Mesothelial cell of epicardium (in vitro differentiated cells): ENCODE measurements at regions not wholly inside any gene's neighbourhood (a gene's known extent, or its start where the extent isn't known, plus 50 kb on each side); places are given as distances from the start of the nearest gene placed in this dataset.

ENCODE experiments used
- DNase-seq, 2 experiments: peaks; one replicate each; pipeline ENCODE4 v3.0.0; 2021; ENCODE audit warnings: low spot score in 2 of 2; ENCODE audit not compliant: unreplicated experiment in 2 of 2
- H3K27ac Mint-ChIP-seq: 2 replicates; pipeline ENCODE4 v1.8.0; 2021; ENCODE audit warnings: mixed read lengths
- H3K27me3 Mint-ChIP-seq: 2 replicates; pipeline ENCODE4 v1.8.0; 2021; ENCODE audit warnings: low read depth, mixed read lengths
- H3K36me3 Mint-ChIP-seq: 2 replicates; pipeline ENCODE4 v1.8.0; 2021; ENCODE audit warnings: mixed read lengths
- H3K4me1 Mint-ChIP-seq: 2 replicates; pipeline ENCODE4 v1.8.0; 2021; ENCODE audit warnings: mixed read lengths
- H3K4me3 Mint-ChIP-seq: 2 replicates; pipeline ENCODE4 v1.8.0; 2021; ENCODE audit warnings: mild to moderate bottlenecking, moderate library complexity, mixed read lengths
- H3K9me3 Mint-ChIP-seq: 2 replicates; pipeline ENCODE4 v1.8.0; 2021; ENCODE audit warnings: mixed read lengths
- TF ChIP-seq, protein P1 (sequence below): fragments of 200-600 bp; sonication (generic); IDR thresholded peaks from one replicate; pipeline ENCODE4 v1.5.0; 2021; ENCODE audit warnings: antibody characterized with exemption; ENCODE audit not compliant: unreplicated experiment

DNA sequence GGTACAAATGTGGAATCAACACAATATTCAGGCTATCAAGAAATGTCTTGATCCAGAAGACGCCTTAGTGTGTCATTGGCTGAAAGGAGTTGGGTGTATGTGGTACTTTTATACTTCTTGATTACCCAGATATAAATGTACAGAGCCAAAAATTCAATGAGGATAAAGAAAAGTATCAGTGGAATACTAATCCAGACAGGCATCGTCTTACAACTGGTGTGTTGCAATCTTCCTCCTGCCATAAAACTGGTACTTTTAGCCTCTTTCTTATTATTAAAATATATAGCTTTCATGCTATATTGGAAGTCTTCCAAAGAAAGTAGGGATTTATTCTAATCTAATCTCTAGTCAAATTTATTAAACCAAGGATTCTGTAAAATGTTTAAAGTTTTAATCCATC, 388.6 kb upstream of the MIR17HG start:
- no peak overlapping the region for H3K4me3 Mint-ChIP-seq
- peaks cover 14% of the 10 kb centered on the region for H3K4me1 Mint-ChIP-seq
- H3K9me3 Mint-ChIP-seq: no peaks in the 10 kb centered on the region
- H3K36me3 Mint-ChIP-seq: no peaks in the 10 kb centered on the region
- TF ChIP-seq, protein P1, sequence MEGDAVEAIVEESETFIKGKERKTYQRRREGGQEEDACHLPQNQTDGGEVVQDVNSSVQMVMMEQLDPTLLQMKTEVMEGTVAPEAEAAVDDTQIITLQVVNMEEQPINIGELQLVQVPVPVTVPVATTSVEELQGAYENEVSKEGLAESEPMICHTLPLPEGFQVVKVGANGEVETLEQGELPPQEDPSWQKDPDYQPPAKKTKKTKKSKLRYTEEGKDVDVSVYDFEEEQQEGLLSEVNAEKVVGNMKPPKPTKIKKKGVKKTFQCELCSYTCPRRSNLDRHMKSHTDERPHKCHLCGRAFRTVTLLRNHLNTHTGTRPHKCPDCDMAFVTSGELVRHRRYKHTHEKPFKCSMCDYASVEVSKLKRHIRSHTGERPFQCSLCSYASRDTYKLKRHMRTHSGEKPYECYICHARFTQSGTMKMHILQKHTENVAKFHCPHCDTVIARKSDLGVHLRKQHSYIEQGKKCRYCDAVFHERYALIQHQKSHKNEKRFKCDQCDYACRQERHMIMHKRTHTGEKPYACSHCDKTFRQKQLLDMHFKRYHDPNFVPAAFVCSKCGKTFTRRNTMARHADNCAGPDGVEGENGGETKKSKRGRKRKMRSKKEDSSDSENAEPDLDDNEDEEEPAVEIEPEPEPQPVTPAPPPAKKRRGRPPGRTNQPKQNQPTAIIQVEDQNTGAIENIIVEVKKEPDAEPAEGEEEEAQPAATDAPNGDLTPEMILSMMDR: no peak
- no peak overlapping the region for H3K27ac Mint-ChIP-seq
- DNase-seq: no peak
- H3K27me3 Mint-ChIP-seq: no peaks in the 10 kb centered on the region

DNA sequence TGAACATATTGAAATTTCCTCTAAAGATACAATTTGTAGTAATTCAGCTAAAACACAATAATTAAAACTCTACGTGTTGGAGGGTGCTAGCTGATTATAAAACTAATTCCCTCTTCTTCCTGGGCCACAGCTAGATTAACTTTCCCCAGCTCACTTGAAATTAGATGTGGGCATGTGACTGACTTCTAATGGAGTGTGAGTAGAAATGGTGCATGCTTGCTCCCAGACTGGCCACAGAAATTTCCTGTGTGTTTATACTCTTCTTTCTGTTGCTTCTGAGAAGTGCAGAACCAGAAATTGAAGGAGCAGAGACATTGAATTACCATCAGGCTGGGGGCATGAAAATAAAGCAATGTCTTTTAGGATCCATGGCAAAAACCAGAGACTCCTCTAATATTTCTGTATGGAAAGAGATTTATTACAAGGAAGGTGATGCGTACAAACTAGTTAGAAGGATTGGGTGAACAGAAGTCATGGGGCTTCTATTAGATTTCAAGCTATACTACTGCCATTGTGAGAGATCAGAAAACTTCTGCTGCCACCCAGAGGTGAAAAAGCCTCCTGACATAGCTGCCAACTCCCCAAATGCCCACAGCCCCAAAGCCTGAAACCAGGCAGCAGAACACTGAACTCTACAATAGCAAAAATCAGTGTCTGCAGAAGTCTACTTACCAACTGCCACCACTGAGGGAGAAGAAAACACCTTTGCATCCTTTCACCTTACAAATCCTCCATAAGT, 379.2 kb upstream of the MIR17HG start:
- Mint-ChIP-seq H3K27ac (no peak overlapping the region), H3K9me3 (no peaks in the 10 kb centered on the region), H3K27me3 (no peaks in the 10 kb centered on the region), H3K4me3 (no peak overlapping the region), H3K36me3 (no peaks in the 10 kb centered on the region), H3K4me1 (peaks cover 13% of the 10 kb centered on the region)
- TF ChIP-seq, protein P1: no peak
- no peak for DNase-seq

- Mint-ChIP-seq H3K9me3 (peaks cover 19% of the 10 kb centered on the region), H3K27ac (no peak overlapping the region), H3K4me3 (no peak overlapping the region), H3K27me3 (no peaks in the 10 kb centered on the region), H3K4me1 (peaks cover 10% of the 10 kb centered on the region), H3K36me3 (no peaks in the 10 kb centered on the region)
- no peak for DNase-seq
- TF ChIP-seq, protein P1: no peak
Measured at GRCh38 chr13:90974249-90974975, 373.1 kb upstream of the MIR17HG start.

GRCh38 chr13:90979059-90979458, 368.4 kb upstream of the MIR17HG start:
- TF ChIP-seq, protein P1: no peak
- peaks cover 4% of the 10 kb centered on the region for H3K4me1 Mint-ChIP-seq
- no peak overlapping the region for H3K4me3 Mint-ChIP-seq
- peaks cover 31% of the 10 kb centered on the region for H3K9me3 Mint-ChIP-seq
- no peaks in the 10 kb centered on the region for H3K27me3 Mint-ChIP-seq
- H3K27ac Mint-ChIP-seq: no peak overlapping the region
- no peak for DNase-seq
- H3K36me3 Mint-ChIP-seq: no peaks in the 10 kb centered on the region

DNA sequence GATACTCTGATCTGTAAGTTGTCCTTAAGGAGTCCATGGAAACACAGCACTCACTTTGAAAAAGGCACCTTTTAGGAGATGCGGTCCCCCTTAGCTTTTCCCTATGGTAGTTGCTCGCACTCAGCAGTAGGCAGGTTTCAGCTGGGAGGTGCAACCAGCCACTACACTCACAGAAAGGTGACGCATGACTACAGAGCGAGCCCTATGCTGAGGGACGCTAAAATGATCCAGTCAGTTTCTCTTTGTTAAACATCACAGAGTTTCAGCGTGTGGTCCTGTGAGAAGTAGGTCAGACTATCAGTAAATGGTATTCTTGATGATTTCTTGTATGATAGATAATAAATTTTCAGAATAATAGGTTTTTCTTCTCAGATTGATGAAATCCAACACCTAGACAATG, 362.7 kb upstream of the MIR17HG start:
- Mint-ChIP-seq H3K27ac (no peak overlapping the region), H3K36me3 (no peaks in the 10 kb centered on the region), H3K4me3 (no peak overlapping the region), H3K9me3 (peaks cover 18% of the 10 kb centered on the region), H3K4me1 (no peaks in the 10 kb centered on the region), H3K27me3 (no peaks in the 10 kb centered on the region)
- TF ChIP-seq, protein P1: no peak
- DNase-seq: no peak
